ENCODE measurements at regions not wholly inside any gene's neighbourhood (a gene's known extent, or its start where the extent isn't known, plus 50 kb on each side); places are given as distances from the start of the nearest gene placed in this dataset.

DNA sequence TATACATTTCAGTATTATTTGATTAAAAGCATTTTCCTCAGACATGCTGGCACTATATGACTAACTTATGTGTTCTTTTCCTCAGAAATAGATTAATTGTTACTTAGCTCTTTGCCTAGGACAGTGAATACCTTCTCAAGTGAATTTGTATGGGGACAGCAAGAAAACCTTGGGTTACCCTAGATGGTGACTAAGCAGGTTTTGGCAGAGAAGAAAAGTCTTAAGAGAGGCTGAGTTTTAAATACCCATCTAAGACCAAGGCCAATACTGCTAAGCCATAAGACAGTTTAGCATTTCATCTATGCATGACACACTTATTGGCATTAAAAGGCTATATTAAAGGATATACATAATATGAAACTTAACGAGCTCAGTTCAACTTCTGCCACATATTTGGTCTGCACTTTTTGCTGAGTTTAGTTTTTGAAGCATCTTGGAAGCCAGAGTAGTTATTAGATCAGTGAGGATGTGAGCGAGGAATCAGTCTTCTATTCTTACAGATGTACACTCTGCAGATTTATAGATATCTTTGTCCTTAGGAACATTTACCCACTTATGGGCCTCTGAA, 54.6 kb upstream of the FAM3C start:
- DNase-seq (ENCODE audit: low spot score), result no peak

DNA sequence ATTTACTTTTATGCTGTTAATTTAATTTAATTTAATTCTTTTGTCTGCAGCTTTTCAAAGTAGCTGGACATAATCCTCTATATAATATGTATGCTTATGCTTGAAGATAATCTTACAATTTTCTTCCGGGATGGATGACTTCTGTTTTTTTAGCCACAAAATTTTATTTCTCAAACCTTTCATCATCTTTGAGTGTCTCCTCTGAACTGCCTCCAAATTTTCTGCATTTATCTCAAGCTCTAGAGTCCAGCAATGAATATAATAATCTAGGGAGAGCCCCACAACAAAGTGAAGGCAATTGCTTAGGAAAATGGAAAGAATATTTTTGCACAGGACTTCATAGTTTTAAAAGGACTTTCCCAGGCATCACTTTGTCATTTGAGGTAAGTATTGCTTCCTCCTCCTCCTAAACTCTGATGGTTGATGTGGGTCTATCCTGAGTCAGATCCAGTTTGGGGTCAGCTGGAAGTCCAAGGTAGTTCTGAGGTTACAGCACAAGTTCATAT, 53.7 kb upstream of the FAM3C start:
- DNase-seq (ENCODE audit: low spot score), result no peak

DNA sequence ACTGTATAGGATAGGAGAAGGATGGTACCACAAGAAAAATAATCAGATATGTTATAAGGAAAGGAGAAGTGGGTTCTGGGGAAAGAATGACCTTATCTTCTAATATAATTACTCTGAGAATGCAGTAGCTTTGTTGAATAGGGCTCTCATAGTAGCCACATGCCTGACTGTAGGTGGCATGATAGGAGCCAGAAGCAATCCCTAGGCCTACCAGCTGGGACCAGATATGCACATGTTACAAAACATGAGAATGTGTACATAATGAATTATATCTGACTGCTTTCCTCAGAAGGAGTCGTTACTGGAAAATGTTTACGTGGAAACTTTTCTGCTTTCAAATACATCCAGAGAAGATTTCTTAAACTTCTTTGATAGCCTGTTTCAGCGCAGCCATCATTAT, 53.2 kb upstream of the FAM3C start:
- no peak for DNase-seq (ENCODE audit: low spot score)

DNA sequence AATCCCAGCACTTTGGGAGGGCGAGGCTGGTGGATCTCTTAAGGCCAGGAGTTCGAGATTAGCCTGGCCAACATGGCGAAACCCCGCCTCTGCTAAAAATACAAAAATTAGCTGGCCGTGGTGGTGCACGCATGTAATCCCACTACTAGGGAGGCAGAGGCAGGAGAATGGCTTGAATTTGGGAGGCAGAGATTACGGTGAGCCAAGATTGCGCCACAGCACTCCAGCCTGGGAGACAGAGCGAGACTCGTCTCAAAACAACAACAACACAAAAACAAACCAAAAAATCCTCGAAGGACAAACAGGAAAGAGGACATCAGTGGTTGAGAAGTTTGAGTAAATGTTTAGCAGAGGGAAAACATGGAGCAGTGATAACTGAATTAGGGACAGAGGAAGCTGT, 52.3 kb upstream of the FAM3C start:
- no peak for DNase-seq (ENCODE audit: low spot score)

DNA sequence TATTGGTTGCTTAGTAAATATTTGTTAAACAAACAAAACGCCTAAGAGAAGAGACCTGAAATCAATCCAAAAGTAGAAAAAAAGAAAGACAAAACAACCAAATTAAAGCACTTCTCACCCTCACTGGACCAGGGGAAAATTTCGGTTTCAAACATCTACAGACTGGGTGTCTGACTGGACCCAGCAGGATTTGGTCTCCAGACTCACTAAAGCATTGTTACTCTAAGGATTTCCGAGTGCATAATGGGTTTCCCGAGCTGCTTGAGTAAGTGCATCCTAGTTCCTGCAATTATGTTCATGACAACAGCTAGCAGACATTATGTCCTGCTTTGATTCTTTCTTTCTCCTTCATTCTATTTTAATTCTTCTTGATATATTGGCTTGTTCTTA, 51.8 kb upstream of the FAM3C start:
- no peak for DNase-seq (ENCODE audit: low spot score)

DNA sequence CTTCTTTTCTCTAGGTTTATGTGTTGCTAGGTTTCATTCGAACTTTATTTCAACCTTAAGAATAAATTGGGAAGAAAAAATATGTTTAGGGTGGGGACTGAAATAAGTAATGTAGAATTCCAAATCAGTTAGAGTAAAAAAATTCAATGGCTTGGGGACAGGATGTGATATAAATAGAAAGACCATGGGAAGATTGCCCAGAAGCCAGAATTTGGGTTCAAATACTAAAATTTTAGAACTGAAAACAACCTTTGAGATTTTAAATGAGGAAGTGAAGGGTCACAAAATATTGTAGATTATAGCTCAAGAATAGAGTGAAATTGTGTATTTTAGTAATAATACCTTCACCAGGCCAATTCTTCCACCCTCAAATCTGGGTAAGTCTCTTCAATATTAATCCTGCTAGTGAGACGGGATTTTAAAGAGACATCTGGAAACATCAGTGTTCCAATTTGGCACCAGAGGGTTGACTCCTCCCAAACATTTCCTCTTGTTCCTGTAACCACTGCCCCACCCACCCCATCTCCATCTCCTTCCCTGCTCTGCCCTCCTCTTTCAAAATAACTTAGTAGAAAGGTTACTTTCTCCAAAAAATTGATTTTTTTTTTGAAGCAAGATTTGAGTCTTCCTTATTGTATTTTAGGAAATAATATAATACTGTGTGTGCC, 51.3 kb upstream of the FAM3C start:
- no peak for DNase-seq (ENCODE audit: low spot score)

DNA sequence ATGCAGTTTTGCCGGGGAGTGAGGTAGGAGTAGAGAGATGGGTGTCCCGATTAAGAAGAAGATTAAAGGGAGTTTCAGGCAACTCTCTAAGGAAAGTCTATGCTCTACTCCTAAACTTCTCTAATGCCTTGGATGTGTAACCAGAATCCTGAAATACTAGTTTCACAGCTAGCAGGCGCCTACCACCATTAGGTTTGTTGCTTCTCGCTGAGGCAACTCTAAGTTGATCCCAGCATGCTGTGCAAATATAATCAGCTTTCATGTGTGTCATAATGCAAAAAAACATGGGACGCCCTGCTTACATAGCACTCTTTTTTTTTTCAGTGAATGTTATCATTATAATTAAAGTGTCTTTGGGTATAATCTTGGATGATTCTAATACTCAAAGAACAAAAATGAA, 50.4 kb upstream of the FAM3C start:
- DNase-seq (ENCODE audit: low spot score), result no peak
